ENCODE measurements at regions not wholly inside any gene's neighbourhood (a gene's known extent, or its start where the extent isn't known, plus 50 kb on each side); places are given as distances from the start of the nearest gene placed in this dataset.

DNA sequence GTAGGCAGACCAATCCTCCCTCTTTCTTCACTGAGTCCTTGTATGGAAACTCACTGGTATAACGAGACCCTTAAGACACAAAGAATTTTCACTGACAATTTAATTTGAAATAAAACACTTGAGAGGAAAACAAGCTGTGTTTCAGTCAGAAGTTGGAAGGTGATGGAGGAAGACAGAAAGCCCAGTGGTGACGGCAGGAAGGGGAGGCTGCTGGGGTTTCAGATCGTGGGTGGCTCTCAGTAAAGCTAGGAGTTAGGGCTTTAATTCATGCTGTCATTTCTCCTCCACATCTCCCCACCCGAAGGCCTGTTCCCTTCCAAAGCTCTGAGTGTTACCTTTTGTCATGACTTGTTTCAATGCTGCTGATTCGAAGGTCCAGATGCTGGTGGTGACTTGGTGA is 605.2 kb upstream of the DPP6 start:
- Histone ChIP-seq H4K5ac (ENCODE audit: low read length) (no peak overlapping the region), H3K79me2 (ENCODE audit: control insufficient read depth, insufficient read depth, low read length) (no peaks in the 10 kb centered on the region), H3K4me1 (ENCODE audit: control insufficient read depth, low read depth, low read length) (no peaks in the 10 kb centered on the region), H3K79me1 (ENCODE audit: low read length) (no peaks in the 10 kb centered on the region), H3K36me3 (ENCODE audit: control insufficient read depth, insufficient read depth, low read length) (no peaks in the 10 kb centered on the region), H3K4me2 (ENCODE audit: low read length) (no peak overlapping the region), H2BK120ac (ENCODE audit: low read depth, low read length) (no peak overlapping the region), H3K23ac (ENCODE audit: low read length) (no peak overlapping the region), H3K9ac (ENCODE audit: low read length) (no peak overlapping the region), H3K56ac (ENCODE audit: low read length) (no peak overlapping the region), H3K27me3 (ENCODE audit: insufficient read depth, low read length, poor library complexity) (no peaks in the 10 kb centered on the region), H3K18ac (ENCODE audit: low read length) (no peak overlapping the region), H2BK5ac (ENCODE audit: low read length) (no peak overlapping the region), H2AK5ac (ENCODE audit: low read length) (no peak overlapping the region), H3K4me3 (ENCODE audit: low read length) (no peak overlapping the region), H4K8ac (ENCODE audit: low read depth, low read length) (no peak overlapping the region), H2BK15ac (replicated peaks; ENCODE audit: low read depth) (no peak overlapping the region), H3K27ac (ENCODE audit: low read depth, low read length) (no peak overlapping the region), H3K4ac (ENCODE audit: low read depth, low read length) (no peak overlapping the region)
- no peak for DNase-seq
- no CpG with 5 or more reads among the region's 5 CpGs for WGBS (ENCODE audit: extremely low coverage, insufficient coverage, low lambda C conversion rate)

DNA sequence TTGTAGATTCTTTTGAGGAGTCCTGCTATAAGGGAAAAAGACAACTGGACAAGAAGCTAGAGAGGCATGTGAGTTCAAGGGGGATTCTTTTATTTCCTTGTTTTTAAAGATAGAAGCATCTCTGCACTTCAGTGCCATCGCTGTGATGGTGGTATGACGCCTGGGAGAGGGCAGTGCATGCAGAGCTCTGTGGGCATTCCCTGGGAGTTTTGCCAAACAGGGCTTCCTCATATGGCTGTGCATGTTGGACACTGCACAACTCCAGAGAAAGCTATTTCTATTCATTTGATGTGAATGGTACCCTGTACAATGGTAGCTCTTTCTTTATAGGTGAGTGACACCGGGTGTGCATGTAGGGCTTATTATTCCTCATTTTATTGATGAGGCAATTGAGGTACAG is 599.5 kb upstream of the DPP6 start:
- H2BK120ac ChIP-seq (ENCODE audit: low read depth, low read length), result no peak overlapping the region
- no peak for DNase-seq
- no peak overlapping the region for H3K4me3 ChIP-seq (ENCODE audit: low read length)
- no peak overlapping the region for H3K4ac ChIP-seq (ENCODE audit: low read depth, low read length)
- no peaks in the 10 kb centered on the region for H3K4me1 ChIP-seq (ENCODE audit: control insufficient read depth, low read depth, low read length)
- no peak overlapping the region for H3K27ac ChIP-seq (ENCODE audit: low read depth, low read length)
- no peaks in the 10 kb centered on the region for H3K27me3 ChIP-seq (ENCODE audit: insufficient read depth, low read length, poor library complexity)
- no peak overlapping the region for H3K56ac ChIP-seq (ENCODE audit: low read length)
- H2AK5ac ChIP-seq (ENCODE audit: low read length), result no peak overlapping the region
- H4K8ac ChIP-seq (ENCODE audit: low read depth, low read length), result no peak overlapping the region
- no peaks in the 10 kb centered on the region for H3K36me3 ChIP-seq (ENCODE audit: control insufficient read depth, insufficient read depth, low read length)
- WGBS (ENCODE audit: extremely low coverage, insufficient coverage, low lambda C conversion rate), result no CpG with 5 or more reads among the region's 3 CpGs
- H3K9ac ChIP-seq (ENCODE audit: low read length), result no peak overlapping the region
- no peak overlapping the region for H2BK15ac ChIP-seq (replicated peaks; ENCODE audit: low read depth)
- no peak overlapping the region for H2BK5ac ChIP-seq (ENCODE audit: low read length)
- H3K79me1 ChIP-seq (ENCODE audit: low read length), result no peaks in the 10 kb centered on the region
- H3K23ac ChIP-seq (ENCODE audit: low read length), result no peak overlapping the region
- H3K79me2 ChIP-seq (ENCODE audit: control insufficient read depth, insufficient read depth, low read length), result no peaks in the 10 kb centered on the region
- no peak overlapping the region for H3K18ac ChIP-seq (ENCODE audit: low read length)
- H3K4me2 ChIP-seq (ENCODE audit: low read length), result no peak overlapping the region
- no peak overlapping the region for H4K5ac ChIP-seq (ENCODE audit: low read length)

DNA sequence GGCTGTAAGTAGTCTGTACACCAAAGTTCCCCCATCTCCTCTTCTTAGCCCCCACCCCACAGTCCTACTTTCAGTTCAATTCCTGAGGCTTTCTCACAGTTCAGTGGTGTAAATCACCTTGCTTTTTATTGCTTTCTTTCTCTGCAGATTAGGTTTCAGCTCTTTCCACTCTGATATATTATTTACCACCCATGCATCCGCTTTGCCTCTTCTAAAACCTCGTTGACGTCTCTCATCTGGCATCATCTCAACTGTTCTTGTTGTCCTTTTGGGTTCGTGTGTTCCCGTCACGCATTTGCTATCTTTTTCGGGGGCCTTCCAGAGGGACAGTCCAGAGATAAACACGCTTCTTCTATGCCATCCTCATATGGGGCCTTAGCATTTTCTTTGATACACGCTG is 597.9 kb upstream of the DPP6 start:
- no peak overlapping the region for H2BK5ac ChIP-seq (ENCODE audit: low read length)
- no peak overlapping the region for H2BK15ac ChIP-seq (replicated peaks; ENCODE audit: low read depth)
- H3K9ac ChIP-seq (ENCODE audit: low read length), result no peak overlapping the region
- no peaks in the 10 kb centered on the region for H3K79me2 ChIP-seq (ENCODE audit: control insufficient read depth, insufficient read depth, low read length)
- H3K27ac ChIP-seq (ENCODE audit: low read depth, low read length), result no peak overlapping the region
- H3K4me3 ChIP-seq (ENCODE audit: low read length), result no peak overlapping the region
- H2BK120ac ChIP-seq (ENCODE audit: low read depth, low read length), result no peak overlapping the region
- no peak overlapping the region for H3K18ac ChIP-seq (ENCODE audit: low read length)
- no peak overlapping the region for H2AK5ac ChIP-seq (ENCODE audit: low read length)
- H3K4me1 ChIP-seq (ENCODE audit: control insufficient read depth, low read depth, low read length), result no peaks in the 10 kb centered on the region
- no peak overlapping the region for H3K56ac ChIP-seq (ENCODE audit: low read length)
- H4K5ac ChIP-seq (ENCODE audit: low read length), result no peak overlapping the region
- H3K4me2 ChIP-seq (ENCODE audit: low read length), result no peak overlapping the region
- no peak for DNase-seq
- no peak overlapping the region for H3K4ac ChIP-seq (ENCODE audit: low read depth, low read length)
- no peak overlapping the region for H3K23ac ChIP-seq (ENCODE audit: low read length)
- no peaks in the 10 kb centered on the region for H3K36me3 ChIP-seq (ENCODE audit: control insufficient read depth, insufficient read depth, low read length)
- WGBS (ENCODE audit: extremely low coverage, insufficient coverage, low lambda C conversion rate), result no CpG with 5 or more reads among the region's 9 CpGs
- no peak overlapping the region for H4K8ac ChIP-seq (ENCODE audit: low read depth, low read length)
- H3K79me1 ChIP-seq (ENCODE audit: low read length), result no peaks in the 10 kb centered on the region
- no peaks in the 10 kb centered on the region for H3K27me3 ChIP-seq (ENCODE audit: insufficient read depth, low read length, poor library complexity)

DNA sequence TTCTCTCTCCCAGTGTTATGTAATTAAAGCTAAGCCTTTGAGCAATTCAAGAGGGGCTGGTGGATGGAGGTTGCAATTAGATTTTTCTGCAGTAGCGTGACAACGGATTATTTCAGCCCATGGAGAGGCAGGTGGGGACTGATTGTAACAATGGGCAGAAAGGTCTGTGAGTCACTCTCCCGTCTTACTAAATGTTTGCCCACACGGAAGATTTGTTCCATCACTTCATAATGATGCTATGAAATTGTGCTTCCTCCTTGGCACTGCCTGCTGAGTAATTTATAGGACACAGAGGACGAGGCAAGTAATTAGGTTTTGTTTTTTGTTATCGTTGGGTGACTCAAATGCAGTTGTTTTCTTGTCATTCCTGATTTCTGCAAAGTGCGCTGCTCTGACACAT is 594.5 kb upstream of the DPP6 start:
- H2BK120ac ChIP-seq (ENCODE audit: low read depth, low read length), result no peak overlapping the region
- no peak overlapping the region for H2BK15ac ChIP-seq (replicated peaks; ENCODE audit: low read depth)
- H2AK5ac ChIP-seq (ENCODE audit: low read length), result no peak overlapping the region
- no peak overlapping the region for H3K18ac ChIP-seq (ENCODE audit: low read length)
- no peak for DNase-seq
- no peaks in the 10 kb centered on the region for H3K79me1 ChIP-seq (ENCODE audit: low read length)
- no CpG with 5 or more reads among the region's 7 CpGs for WGBS (ENCODE audit: extremely low coverage, insufficient coverage, low lambda C conversion rate)
- H3K27me3 ChIP-seq (ENCODE audit: insufficient read depth, low read length, poor library complexity), result no peaks in the 10 kb centered on the region
- no peak overlapping the region for H2BK5ac ChIP-seq (ENCODE audit: low read length)
- no peak overlapping the region for H3K4ac ChIP-seq (ENCODE audit: low read depth, low read length)
- no peaks in the 10 kb centered on the region for H3K36me3 ChIP-seq (ENCODE audit: control insufficient read depth, insufficient read depth, low read length)
- H3K56ac ChIP-seq (ENCODE audit: low read length), result no peak overlapping the region
- no peak overlapping the region for H3K4me2 ChIP-seq (ENCODE audit: low read length)
- H3K4me3 ChIP-seq (ENCODE audit: low read length), result no peak overlapping the region
- H4K8ac ChIP-seq (ENCODE audit: low read depth, low read length), result no peak overlapping the region
- H4K5ac ChIP-seq (ENCODE audit: low read length), result no peak overlapping the region
- no peak overlapping the region for H3K23ac ChIP-seq (ENCODE audit: low read length)
- H3K27ac ChIP-seq (ENCODE audit: low read depth, low read length), result no peak overlapping the region
- no peaks in the 10 kb centered on the region for H3K4me1 ChIP-seq (ENCODE audit: control insufficient read depth, low read depth, low read length)
- H3K79me2 ChIP-seq (ENCODE audit: control insufficient read depth, insufficient read depth, low read length), result no peaks in the 10 kb centered on the region
- H3K9ac ChIP-seq (ENCODE audit: low read length), result no peak overlapping the region

DNA sequence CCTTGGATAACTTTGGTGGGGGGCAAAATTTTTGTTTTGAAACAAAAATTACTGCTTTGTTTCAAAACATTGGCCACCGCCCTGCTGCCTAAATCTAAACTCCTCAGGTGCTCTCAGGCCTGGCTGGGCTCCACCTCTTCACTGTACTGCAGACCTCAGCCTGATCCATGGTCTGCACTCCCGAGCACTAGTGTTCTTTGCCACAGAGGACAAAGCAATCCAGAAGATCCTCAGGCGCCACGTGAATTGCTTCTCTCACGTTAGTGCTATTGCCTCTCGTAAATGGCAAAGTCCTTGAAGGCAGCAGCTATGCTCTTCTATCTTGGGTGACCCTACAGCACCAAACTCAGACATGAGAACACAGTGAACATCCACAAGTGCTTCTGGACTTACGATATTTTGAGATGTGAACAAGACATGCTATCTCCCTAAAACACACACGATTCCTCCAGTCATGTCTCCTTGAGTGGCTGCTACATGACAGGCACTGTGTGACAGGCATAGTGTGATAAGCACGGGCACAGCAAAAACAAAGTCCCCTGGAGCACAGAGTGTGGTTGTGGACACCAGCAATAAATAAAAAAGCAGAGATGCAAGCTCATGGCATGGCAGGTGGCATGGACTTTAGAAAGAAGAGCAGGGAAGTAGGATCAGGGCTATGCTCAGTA is 582.1 kb upstream of the DPP6 start:
- H3K4ac ChIP-seq (ENCODE audit: low read depth, low read length), result no peak overlapping the region
- peak overlapping the region; percentile 45 for H3K23ac ChIP-seq (ENCODE audit: low read length)
- H3K27me3 ChIP-seq (ENCODE audit: insufficient read depth, low read length, poor library complexity), result no peaks in the 10 kb centered on the region
- H2BK120ac ChIP-seq (ENCODE audit: low read depth, low read length), result no peak overlapping the region
- no peak overlapping the region for H2BK5ac ChIP-seq (ENCODE audit: low read length)
- no peak overlapping the region for H3K4me3 ChIP-seq (ENCODE audit: low read length)
- no peak overlapping the region for H3K27ac ChIP-seq (ENCODE audit: low read depth, low read length)
- no peak overlapping the region for H4K8ac ChIP-seq (ENCODE audit: low read depth, low read length)
- H2BK15ac ChIP-seq (replicated peaks; ENCODE audit: low read depth), result no peak overlapping the region
- no peaks in the 10 kb centered on the region for H3K36me3 ChIP-seq (ENCODE audit: control insufficient read depth, insufficient read depth, low read length)
- no peak overlapping the region for H3K9ac ChIP-seq (ENCODE audit: low read length)
- no peak overlapping the region for H2AK5ac ChIP-seq (ENCODE audit: low read length)
- no peak overlapping the region for H3K4me2 ChIP-seq (ENCODE audit: low read length)
- H3K79me2 ChIP-seq (ENCODE audit: control insufficient read depth, insufficient read depth, low read length), result no peaks in the 10 kb centered on the region
- no peaks in the 10 kb centered on the region for H3K4me1 ChIP-seq (ENCODE audit: control insufficient read depth, low read depth, low read length)
- no peak for DNase-seq
- no peak overlapping the region for H3K56ac ChIP-seq (ENCODE audit: low read length)
- no peak overlapping the region for H4K5ac ChIP-seq (ENCODE audit: low read length)
- WGBS (ENCODE audit: extremely low coverage, insufficient coverage, low lambda C conversion rate), result no CpG with 5 or more reads among the region's 9 CpGs
- H3K79me1 ChIP-seq (ENCODE audit: low read length), result no peaks in the 10 kb centered on the region
- no peak overlapping the region for H3K18ac ChIP-seq (ENCODE audit: low read length)

DNA sequence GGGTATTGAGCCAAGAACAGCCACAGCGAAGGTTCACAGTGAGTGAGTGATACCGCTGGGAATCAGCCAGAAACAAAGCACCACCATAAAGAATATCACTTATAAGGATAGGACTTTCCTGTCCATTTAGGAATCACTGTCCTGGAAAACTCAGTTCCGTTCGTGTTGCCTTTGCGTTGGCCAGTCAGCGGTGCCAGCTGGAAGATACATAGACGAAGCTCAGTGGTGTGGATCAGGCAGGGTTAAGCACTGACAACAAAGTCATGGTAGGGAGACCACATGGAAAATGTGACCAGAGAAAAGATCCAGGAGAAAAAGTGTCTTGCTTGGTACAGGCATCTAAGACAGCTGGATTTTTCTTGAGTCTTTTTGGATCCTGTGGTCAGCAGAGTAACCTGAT is 579.7 kb upstream of the DPP6 start:
- Histone ChIP-seq H3K4me3 (ENCODE audit: low read length) (no peak overlapping the region), H3K18ac (ENCODE audit: low read length) (no peak overlapping the region), H4K5ac (ENCODE audit: low read length) (no peak overlapping the region), H3K27ac (ENCODE audit: low read depth, low read length) (no peak overlapping the region), H3K56ac (ENCODE audit: low read length) (no peak overlapping the region), H4K8ac (ENCODE audit: low read depth, low read length) (no peak overlapping the region), H3K79me2 (ENCODE audit: control insufficient read depth, insufficient read depth, low read length) (no peaks in the 10 kb centered on the region), H3K4ac (ENCODE audit: low read depth, low read length) (no peak overlapping the region), H3K23ac (ENCODE audit: low read length) (no peak overlapping the region), H3K9ac (ENCODE audit: low read length) (no peak overlapping the region), H2BK15ac (replicated peaks; ENCODE audit: low read depth) (no peak overlapping the region), H3K4me2 (ENCODE audit: low read length) (no peak overlapping the region), H3K36me3 (ENCODE audit: control insufficient read depth, insufficient read depth, low read length) (no peaks in the 10 kb centered on the region), H3K79me1 (ENCODE audit: low read length) (no peaks in the 10 kb centered on the region), H3K4me1 (ENCODE audit: control insufficient read depth, low read depth, low read length) (no peaks in the 10 kb centered on the region), H3K27me3 (ENCODE audit: insufficient read depth, low read length, poor library complexity) (no peaks in the 10 kb centered on the region), H2AK5ac (ENCODE audit: low read length) (no peak overlapping the region), H2BK5ac (ENCODE audit: low read length) (no peak overlapping the region), H2BK120ac (ENCODE audit: low read depth, low read length) (no peak overlapping the region)
- WGBS (ENCODE audit: extremely low coverage, insufficient coverage, low lambda C conversion rate), result no CpG with 5 or more reads among the region's 7 CpGs
- no peak for DNase-seq

Measured in mesendoderm (in vitro differentiated cells).